Stimulated activated CD4-positive, alpha-beta T cell treated with anti-CD3 and anti-CD28 coated beads, Interleukin-15, amount 100 ng/mL, for 48 hours (primary cell): ENCODE measurements at regions not wholly inside any gene's neighbourhood (a gene's known extent, or its start where the extent isn't known, plus 50 kb on each side); places are given as distances from the start of the nearest gene placed in this dataset.
"Not testable (repeated sequence)": the region's sequence is repeated elsewhere in the genome, so short reads cannot be mapped to it uniquely, and the experiment has no call there.

ENCODE experiments used
- DNase-seq, 2 donors: peaks; one replicate each; pipeline ENCODE4 v3.0.0-alpha.2; 2020; ENCODE audit warnings: low read depth in 2 of 2

DNA sequence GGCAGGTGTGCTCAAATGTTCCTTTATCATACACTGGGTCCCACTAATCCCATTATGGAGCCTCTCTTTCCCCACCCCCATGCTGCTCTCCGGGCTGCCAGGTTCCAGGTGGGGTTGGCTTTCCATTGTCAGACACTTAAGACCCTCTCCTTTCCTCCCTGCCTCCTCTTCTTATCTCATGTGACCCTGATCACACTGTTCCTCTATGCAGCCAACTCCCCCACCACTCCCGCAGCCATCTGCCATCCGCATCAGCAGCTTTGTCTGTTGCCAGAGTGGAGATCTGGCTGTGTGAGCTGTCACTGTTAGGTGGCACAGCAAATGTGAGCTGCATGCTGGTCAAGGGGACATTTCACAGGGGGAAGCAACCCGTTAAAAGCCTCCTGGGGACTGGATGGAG is 391.4 kb downstream of the TNS3 start:
- no peak for DNase-seq

DNA sequence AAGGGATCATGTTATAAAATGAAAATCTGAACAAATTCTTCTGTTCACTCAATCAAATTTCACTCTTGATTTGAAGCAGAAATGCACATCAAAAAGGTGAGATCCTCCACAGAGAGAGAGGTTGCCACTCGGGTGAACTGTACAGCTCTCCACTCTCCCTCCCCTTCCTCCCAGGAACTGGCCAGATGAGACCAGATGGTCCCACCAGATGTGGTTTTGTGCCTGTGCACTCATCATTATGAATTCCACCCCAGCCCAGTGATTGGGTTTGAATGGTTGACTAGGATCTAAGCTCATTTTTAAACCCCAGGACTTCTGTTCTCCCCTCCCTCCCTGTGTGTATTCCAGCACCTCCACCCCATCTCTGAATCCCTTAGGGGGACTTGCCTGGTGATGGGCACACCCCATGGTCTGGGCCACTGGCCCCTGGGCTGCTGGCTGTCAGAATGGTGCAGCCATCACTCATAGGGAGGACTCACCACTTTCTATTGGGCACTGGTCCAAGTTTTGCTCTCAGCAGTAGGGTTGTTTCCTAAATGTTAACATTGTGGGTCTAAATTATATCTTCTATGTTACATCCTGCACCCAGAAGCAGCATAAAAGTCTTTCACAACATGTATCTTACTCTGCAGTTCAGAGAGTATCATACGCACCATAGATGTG is 393.1 kb downstream of the TNS3 start:
- DNase-seq: no peak

DNA sequence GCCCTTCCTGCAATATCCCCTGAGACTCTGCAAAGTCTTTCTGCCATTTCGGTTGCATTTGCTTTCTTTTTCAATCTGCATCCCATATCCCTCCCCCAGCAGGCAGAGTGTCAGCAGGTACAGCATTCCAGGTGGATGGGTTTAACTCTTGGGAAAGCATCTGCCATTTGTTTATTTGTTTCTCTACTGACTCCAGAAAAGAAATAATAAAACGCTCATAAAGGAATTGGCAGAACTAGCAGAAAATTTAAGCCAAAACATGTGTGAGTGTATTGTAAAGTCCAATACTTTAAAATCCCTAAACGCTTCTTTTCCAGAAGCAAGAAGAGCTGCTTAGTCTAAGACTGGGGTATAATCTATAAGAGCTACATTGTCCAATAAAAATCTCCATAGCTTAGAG is 393.8 kb downstream of the TNS3 start:
- DNase-seq: no peak

DNA sequence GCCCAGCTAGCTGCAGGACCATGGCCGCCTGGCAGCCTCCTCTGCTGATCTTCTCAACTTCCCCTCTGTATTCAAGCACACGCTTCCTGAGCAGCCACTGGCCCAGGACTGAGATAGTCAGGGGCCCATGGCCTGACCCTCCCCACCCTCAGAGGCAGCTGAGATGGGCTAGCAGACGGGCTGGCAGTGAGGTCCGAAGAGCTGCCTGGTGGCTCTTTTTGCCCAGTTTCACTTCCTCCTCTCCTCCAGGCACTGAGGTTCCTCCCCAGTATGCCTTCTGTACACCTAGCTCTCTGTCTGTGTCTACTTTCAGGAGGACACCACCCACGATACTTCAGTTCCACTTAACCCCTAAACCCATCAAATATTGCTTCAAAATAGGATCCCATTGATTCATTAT is 395.6 kb downstream of the TNS3 start:
- DNase-seq: no peak

DNA sequence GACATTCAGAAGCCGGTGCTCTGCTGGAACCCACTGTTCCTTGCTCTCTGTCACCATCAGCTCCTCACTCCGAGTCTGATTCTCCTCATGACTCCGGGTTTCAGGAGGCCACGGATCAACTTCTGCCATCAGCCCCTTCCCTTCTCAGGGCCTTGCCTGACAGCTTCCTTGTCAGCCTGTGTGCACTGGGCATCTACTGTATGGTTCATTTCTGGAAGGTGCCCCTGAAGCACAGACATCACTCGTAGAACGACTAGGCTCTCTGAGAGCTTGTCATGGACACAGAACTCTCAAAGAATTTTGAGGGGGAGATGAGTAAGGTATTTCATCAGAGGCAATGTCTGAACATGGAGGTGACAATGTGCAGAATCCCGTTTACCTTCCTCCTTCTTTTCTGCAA is 396.1 kb downstream of the TNS3 start:
- DNase-seq: no peak

DNA sequence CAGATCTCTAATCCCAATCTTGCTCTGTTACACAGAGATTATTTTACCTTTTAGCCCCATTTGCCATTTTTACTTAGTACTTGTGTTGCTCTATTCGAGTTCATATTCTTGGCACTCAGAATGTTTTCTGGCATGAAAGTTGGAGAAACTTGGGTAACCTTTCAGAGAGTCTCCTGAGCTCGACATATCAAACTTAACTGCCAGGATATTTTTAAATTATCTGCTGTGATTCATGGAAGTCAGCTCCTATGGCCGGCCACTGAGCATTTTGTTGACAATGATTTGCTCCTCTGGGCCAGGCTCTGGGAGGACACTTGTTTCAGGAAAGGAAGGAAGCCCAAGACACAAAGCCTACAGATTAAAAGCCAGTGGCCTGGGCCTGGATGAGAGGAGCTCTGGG is 396.7 kb downstream of the TNS3 start:
- no peak for DNase-seq

DNA sequence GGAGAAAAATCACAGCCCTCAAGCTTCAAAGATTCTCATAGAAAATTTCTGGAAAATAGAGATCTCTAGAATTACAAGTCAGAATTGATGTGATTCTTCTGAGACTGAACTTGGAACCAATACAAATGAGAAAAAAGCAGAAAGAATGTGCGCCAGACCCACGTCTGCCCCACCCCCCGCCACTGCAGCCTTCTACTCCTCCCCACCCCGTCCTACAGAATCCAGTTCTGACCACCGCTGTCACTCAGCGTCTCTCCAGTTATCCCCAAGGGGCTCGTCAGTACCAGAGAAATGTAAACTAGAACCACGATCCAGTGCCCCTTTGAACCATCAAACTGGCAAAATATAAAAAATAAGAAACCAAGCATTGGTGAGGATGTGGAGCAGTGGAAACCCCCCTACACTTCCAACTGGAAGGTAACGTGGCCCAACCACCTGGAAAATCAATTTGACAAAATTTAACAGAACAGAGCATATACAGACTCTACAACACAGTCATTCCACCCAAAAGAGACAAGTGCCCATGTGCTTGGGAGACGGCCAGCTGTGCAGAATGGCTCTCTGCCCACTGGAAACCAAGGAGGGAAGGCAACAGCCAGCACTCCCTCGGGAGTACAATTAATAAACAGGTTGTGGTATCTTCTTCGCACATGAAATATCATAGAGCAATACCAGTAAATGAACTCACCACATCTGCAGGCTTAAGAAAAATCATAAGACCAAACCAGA is 397.9 kb downstream of the TNS3 start:
- DNase-seq: no peak

DNA sequence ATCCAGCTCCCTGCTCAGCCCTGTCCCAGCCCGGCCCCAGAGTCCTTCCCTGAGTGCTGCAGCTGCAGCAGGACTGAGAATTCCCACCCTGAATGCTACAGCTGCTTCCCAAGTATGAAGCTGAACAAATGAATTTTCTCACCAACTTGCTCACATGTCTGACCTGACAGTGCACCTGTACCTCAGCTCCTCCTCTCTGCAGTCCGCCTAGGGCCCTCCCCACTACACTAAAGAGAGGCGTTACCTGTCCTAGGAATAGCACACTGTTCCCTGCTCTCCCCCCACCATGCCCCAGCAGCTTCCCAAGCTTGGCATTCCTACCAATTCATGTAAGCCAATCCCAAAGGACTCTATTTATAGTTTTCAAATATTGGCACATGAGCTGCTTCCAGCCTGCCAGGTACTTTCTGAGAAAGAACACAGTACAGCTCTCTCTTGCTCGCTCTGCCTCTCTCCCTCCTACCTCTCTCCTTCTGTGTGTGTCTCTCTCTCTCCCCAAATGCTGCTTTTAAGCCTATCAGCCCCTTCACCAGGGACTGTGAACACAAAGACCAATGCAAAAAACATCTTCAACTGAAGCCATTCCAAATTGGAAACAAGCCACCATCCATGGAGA is 400.1 kb downstream of the TNS3 start:
- no peak for DNase-seq

- no peak for DNase-seq
Observed at GRCh38 chr7:47180516-47180826, 401.4 kb downstream of the TNS3 start.

DNA sequence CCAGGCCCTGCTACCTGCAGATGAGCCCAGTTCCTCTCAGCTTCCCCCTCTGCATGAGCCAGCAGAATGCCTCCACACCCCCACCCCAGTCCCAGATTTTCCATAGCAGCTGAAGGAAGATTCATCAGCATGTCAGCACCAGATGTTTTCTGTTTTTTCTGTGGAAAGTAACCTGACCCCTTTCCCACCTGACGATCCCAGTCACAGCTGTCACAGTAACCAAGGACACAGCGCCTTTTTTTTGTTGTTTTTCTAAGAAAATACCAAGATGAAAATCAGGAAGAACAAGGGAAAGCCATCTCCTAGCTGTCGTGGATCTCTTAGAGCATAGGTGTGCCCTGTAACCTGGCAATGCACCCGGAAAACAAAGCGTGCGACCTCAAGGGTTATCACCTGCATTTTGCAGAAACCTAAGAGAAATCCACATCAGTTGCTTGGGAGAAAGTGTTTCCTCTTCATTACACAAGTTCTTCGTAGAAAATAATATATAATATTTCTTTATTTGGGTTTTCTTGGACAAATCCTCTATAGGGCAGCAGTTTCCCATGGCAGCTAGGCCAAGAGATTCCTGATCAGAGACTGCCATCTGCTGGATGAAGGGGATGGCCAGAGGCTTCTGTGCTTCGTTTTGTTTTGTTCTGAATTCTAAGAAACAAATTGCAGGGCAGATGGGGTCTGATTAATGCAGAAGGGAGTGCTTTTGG is 401.9 kb downstream of the TNS3 start:
- DNase-seq: peak in 1 of 2 donors; percentile 1

DNA sequence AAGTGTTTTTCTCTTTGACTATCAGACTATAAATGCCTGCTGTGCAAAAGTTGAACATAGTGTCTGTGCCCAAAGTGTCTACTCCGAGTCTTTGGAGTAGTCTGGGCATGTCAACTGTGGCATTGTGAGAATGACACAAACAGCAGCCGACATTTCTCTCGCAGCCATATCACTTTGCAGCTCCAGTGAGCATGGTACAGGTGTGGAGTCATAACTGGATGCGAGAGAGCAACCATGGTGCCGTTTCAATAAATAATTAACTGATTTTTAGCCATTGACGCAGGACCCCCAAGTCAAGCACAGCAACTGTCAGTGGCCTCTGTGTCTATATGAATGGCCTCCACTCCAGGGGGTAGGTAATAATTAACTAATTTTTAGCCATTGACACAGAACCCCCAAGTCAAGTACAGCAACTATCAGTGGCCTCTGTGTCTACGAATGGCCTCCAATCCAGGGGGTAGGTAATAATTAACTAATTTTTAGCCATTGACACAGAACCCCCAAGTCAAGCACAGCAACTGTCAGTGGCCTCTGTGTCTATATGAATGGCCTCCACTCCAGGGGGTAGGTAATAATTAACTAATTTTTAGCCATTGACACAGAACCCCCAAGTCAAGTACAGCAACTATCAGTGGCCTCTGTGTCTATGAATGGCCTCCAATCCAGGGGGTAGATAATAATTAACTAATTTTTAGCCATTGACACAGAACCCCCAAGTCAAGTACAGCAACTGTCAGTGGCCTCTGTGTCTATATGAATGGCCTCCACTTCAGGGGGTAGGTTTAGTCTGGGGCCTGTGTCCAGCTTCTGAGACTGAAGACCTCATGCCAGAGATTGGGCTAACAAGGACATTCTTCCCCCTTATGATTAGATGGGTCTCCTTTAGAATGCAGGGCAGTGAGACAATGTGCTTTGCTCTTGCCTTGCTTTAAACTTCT is 409.0 kb downstream of the TNS3 start:
- not testable (repeated sequence) for DNase-seq

DNA sequence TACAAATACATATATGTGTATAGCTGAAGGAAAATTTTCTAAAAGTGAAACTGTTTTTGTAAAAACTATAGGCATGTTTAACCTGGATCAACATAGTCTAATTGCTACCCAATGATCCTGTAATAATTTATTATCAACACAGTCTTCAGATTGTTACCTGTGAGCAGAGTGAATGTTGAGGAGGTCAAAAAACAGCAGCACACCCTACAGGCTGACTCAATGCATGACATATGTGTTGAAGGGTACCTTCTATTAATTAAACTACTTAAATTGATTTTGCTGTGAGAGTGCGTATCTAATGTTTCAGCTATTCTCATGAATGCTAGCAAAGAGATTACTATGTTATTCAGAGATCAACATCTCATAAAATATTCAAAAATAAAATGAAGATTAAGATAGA is 411.4 kb downstream of the TNS3 start:
- no peak for DNase-seq

- DNase-seq: no peak
Observed at GRCh38 chr7:47154791-47155190, 427.1 kb downstream of the TNS3 start.

- no peak for DNase-seq
Observed at GRCh38 chr7:47153576-47153975, 428.3 kb downstream of the TNS3 start.

GRCh38 chr7:47153058-47153457 is 428.9 kb downstream of the TNS3 start:
- DNase-seq: no peak

GRCh38 chr7:47152307-47152706 is 429.6 kb downstream of the TNS3 start:
- no peak for DNase-seq

DNA sequence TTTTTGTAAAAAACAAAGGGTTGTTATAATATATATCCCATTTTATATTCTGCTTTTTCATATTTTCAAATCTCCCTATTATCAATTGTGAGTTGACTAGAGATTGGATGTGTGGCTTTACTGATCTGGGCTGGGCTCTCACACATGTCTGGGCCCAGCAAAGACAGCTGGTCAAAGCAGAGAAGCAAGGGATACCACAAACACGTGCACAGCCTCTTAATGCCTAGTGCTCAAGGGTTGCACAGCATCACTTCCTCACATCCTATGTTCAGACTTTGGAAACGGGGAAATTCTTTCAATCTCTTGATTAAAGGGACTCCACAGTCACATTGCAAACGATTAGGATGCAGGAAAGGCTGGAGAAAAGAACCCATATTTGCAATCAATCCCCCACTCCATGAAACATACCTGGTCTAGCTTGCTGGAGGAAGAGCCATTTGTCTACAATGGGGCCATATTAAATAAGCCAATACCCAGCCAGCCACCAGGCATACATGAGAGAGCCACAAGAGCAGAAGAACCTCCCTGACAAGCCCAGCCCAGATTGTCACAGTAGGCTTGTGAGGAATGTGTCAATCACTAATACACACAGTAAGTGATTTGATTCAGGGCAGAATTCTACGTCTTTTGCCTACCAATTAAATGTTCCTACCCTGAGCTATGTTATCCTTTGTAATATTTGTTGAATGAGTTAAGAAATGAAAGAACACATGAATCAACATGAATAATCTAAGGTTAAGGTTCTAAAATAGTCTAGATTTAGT is 431.2 kb downstream of the TNS3 start:
- DNase-seq: no peak

- DNase-seq: no peak
Observed at GRCh38 chr7:47149971-47150370, 431.9 kb downstream of the TNS3 start.

DNA sequence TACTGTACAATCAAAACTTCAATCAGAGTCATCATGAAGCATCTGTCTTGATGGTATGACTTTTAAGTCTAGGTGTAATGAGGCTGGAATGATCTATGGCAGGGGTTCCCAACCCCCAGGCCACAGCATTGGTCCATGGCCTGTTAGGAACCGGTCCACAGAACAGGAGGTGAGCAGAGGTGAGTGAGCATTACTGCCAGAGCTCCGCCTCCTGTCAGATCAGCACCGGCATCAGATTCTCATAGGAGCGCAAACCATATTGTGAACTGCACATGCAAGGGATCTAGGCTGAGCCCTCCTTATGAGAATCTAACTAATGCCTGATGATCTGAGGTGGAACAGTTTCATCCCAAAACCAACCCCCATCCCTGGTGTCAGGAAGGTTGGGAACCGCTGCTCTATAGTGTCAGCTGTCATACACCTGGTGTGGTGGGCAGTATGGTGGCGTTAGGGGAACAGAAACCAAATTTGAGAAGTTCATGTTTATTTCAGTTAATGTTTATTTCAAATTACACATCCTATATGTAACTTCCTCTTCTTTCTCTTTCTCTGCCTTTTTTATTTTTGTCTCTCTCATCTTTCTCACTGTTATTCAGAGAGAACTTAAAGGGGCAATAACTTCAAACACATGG is 432.6 kb downstream of the TNS3 start:
- no peak for DNase-seq

- no peak for DNase-seq
Observed at GRCh38 chr7:47148536-47149207, 433.2 kb downstream of the TNS3 start.
